NCI-H2081 (cell line): ENCODE measurements at regions not wholly inside any gene's neighbourhood (a gene's known extent, or its start where the extent isn't known, plus 50 kb on each side); places are given as distances from the start of the nearest gene placed in this dataset.

Source experiments
- DNase-seq, 2 experiments: peaks; one replicate each; lab custom pipeline; 2025; lab: John Stamatoyannopoulos, UW

DNA sequence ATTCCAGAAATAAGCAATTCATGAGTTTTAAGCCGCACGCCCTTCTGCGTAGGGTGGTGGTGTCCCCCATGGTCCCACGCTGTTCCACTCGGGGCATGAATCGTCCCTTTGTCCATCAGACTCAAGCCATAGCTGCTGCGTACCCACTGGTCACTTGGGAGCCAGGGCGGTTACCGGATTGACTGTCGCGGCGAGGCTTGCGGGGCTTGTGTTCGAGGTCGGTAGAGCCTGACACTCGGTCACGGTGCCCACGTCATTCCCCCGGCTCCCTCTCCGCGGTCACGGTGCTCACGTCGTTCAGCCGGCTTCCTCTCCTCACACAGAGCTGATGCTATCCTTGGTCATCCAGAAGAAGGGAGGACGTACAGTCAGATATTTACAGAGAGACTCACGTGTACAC, 1227.0 kb downstream of the BRD1 start:
- no peak for DNase-seq

DNA sequence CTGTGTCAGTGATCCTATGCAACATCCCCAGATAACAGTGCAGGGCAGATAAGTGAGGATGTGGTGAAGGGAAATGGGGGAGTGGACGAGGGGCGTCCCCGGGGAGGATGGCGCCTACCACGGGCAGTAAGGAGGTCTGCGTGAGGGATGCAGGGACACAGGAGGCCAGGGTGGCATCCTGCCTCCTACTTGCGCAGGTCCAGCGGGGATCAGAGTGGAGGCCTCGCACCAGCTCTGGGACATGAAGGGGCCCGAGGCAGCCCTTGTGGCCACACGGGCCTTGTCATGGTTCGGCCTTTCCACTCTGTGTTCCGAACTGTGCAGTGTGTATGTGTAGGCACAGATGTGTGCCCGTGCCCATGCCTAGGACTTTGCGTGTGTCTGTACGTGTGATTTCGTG, 1227.5 kb downstream of the BRD1 start:
- no peak for DNase-seq

DNA sequence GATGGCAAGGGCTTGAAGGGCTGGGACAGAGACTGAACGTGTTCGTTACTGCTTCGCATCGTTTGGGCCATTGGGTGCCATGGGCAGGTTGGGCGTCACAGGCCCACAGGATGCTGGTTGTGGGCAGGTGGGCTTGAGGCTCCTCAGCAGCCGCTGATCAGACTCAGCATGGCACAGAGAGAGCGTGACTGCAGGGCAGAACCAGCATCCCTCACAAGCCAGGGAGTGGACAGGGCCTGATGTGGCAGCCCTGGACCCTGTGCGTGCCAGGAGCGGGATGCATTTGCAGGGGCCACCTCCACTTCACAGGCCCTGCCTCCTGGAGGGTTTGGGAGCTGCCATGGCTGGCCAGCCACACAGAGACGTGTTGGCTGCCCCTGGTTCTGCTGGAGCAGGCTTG, 1228.3 kb downstream of the BRD1 start:
- no peak for DNase-seq

DNA sequence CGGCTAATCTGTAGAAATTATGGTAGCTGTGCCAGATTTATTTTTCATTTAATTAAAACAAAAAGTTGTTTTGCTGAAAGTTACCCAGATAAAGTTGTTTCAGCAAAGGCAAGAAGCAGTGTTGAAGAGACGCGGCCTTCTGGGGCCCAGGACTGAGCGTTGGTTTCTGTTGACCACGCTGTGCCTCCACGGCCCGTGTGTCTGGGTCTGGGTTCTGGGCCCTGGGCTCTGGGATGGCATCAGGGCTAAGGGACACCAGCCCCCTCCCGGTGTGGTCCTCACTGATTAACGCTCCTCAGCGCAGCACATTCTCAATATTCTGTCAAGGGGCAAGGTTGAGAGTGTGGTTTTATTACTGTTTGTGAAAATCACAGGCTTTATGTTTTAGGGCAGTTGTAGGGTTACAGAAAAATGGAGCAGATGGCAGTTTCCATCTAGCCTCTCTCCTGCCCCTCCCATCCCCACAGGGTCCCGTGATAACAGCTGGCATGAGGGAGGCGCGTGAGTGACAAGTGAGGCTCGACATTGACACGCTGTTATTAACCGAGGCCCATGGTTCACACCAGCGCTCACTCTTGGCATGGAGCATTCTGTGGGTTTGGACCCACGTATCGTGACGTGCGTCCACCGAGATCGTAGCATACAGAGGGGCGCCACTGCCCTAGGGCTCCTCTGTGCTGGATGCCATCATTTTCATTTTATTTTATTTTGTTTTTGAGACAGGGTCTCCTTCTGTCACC, 1231.4 kb downstream of the BRD1 start:
- no peak for DNase-seq

DNA sequence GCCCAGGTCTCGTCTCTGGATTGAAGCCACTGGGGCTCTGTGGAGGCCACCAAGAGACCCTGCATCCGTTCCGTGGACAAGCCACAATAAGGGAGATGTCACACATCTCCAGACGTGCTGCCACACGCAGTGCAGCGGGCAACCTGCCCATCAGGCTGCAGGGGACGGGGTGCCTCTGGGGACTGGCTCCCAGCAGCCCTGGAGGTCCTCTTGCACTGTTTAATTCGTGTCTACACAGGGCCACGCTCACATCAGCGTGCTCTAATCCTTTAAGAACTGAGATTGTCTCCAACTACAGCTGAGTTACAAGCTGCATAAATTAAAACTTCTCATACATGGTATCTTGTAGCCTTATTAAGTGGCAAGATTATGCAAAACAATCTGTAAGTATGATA, 1232.2 kb downstream of the BRD1 start:
- no peak for DNase-seq

DNA sequence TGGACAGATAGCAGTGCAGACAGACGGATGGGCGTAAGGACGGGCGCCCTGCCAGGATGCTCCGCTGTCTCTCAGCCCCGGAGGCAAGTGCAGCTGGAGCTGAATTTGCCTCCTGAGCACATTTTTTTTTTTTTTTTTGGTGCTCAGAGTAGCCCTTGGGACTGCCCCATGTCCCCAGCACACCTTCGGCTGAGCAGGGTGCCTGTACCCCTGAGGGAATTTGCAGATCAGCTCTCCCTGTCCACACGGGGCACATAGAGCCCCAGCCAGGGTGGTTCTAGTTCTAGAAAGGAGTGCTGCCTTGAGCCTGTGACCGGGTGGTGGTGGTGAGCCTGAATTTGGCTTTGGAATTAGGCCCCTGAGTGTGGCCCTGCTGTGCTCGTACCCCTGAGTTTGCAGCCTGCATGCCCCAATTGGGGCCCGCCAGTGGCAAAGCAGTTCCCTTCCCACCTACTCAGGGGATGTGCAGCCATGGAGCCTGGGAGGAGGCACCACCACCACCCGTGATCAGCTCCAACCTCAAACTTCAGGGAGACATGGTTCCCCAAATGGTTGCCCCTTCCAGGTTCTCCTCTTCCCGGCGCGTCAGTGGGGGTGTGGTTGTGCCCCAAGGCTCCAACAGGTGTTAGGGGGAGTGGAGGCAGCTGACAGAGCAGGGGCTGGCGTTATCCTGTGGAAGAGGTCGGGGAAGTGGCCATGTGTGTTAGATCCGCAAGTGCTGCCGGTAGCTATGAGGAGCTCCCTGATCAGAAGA, 1232.7 kb downstream of the BRD1 start:
- no peak for DNase-seq

DNA sequence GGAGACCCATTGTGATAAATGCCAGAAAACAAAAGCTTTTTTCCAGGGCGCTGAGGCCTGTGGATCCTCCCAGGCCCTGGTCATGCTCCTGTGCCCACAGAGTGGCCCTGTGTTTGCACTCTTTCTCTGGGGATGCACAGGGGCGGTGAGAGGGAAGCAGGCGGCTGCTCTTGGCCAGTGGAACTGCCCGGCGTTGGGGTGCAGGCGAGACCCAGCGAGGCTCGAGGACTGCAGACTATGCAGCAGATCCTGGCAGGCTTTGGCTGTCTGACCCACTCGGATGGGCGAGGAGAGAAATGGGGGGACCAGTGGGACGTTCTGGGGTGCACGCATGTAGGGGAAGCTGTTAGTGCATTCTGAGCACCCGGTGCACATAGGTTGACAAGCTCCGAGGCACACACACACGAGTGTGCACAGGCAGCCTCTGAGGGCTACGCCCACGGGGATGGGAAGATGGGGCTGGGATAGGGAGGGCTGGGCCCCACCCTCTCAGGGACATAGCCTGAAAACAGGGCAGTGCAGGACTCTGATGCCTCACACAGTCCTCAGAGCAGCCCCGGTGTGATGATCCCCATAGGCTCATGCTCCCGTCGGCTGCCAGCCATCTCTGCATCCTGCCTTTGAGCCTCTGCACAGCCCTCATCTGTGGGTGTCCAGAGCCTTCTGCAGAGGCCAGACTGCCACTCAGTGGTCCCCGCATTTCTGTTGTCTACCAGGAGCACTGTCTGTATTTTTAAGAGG, 1233.5 kb downstream of the BRD1 start:
- DNase-seq: no peak

DNA sequence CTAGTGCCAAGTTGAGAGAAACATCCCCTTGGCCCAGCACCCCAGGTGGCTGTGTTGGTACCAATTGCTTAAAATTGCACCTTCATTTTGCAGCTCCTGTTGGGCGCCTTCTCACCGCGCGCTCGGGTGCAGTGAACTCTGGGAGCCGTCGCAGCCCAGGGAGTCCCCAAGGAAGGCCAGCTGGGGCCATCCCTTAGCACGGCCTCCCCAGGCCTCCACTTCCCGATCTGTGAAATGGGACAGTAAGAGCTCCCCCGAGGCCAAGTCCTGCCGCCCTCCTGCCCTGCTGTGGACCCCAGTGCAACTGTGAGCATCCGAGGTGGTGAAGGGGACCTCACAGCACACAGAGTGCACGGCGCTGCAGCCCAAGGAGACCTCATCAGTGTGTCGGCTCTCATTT, 1234.1 kb downstream of the BRD1 start:
- DNase-seq: no peak

DNA sequence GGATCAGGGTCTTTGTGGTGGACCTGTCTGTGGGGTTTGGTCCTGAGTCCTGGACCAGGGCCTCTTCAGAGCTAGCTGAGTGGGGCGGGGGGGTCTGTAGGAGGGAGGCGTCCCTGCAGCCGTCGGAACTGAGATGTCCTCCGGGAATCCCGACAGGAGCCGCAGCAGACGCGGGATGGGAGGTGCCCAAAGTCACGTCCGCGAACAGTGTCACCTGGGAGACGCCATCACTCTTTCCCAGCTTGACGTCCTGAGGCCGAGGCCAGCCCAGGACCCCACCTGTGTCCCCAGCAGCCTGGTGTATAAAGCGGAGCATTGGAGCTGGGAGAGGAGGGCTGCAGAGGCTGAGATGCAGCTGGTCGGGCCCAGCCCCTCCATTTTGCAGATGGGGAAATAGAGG, 1234.7 kb downstream of the BRD1 start:
- no peak for DNase-seq

DNA sequence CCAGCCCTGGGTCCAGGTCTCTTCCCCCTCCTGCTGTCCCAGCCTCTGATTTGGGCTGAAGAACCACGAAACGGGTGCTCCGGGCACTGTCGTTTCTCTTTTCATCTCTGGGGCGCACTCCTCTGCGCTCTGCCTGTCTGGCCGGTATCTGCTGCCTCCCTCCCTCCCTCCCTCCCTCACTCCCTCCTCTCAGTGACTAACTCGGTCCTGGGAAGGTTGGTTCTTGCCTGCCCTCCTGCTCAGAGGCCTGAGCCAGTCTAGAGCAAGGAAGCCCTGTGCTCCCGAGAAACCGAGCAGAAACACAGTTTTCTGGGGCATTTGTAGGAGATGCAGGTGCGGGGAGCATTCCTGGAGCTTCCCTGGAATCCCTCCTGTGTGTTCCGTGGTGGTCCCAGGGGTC, 1235.2 kb downstream of the BRD1 start:
- no peak for DNase-seq

DNA sequence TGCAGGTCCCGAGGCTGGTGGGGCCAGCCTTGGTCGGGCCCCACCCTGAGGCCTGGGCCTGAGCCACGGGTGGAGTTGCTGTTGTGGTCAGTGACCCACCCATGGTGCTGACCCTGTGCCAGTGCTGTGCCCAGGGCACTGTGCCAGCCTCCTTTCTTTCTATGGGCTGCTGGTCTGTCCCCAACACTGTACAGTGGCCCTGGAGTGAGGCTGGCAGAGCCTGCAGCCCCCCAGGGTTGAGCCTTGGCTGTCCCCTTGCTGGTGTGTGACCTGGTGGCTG, 1235.7 kb downstream of the BRD1 start:
- DNase-seq: no peak

DNA sequence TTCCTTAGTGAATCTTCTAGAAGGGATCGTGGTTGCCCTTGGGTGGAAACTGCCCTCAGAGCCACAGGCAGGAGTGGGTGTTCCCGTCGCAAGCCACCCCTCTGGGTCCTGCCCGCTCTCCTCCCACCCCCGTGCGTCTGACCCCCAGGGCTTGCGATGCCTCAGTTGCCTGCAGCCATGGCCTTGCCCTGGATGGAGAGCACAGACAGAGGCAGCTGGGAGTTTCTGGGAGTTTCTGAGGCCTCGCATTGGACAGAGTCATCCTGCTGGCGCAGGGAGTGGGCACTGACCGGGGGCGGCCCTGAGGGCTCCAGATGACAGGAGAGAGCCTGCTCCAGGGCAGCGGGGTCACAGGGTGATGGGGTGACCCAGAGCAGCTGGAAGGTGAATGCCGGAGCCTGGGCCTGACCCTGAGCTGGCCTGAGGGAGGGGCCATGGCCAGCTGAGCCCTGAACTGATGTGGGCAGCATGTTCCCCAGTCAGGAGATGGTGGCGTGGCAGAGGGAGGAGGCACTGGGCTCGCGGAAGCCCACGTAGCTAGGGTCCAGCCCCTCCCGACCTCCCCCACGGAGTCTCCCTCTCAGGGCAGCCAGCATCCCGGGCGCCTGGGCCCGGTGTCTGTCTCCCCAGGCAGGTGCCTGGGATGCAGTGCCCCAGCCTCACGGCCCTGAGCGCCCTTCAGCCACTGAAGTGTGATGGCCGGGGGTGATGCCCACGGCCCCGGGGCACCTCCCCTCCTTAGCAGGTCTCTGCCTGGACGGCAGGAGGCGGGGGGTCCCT, 1236.2 kb downstream of the BRD1 start:
- DNase-seq: no peak

DNA sequence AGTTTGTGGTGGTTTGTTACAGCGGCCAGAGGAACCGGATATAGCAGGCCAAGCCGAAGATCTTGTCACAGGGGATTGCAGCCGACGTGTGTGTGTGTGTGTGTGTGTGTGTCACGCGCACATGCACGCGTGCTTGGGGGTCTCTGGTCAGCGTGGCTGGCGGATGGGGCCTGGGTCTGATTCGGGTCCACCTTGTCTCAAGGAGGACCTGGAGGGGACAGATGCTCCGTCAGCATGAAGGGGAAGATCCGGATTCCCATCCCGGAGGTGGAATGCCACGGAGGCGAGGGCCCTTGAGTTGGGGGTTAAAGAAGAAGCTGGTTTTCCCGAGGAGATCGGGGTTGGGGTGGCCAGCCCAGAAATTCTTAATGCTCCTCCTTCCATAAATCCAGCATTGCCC, 1237.8 kb downstream of the BRD1 start:
- DNase-seq: no peak

DNA sequence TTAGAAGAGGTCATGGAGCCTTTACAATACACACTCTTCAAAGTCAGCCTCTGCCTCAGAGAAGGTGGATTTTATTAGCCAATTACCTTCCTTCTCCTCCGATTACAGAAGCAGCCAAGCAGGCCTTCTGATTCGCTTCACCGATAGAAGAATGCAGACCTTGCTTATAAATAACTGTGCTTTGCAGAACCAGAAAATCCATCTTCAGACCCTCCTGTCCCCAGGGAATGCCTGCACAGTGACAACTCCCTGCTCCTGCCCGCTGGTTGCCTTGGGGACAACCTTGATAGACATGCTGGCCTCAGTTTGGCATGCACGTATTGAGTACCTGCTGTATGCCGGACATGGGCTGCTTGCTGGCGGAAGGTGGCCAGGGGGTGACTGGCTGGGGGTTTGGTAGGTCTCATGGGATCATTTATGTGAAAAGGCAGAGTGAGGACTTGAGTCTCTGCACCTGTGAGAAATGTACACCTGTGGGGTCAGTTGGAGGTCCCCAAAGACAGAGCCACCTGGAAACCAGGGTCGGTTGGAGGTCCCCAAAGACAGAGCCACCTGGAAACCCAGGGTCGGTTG, 1238.7 kb downstream of the BRD1 start:
- no peak for DNase-seq

DNA sequence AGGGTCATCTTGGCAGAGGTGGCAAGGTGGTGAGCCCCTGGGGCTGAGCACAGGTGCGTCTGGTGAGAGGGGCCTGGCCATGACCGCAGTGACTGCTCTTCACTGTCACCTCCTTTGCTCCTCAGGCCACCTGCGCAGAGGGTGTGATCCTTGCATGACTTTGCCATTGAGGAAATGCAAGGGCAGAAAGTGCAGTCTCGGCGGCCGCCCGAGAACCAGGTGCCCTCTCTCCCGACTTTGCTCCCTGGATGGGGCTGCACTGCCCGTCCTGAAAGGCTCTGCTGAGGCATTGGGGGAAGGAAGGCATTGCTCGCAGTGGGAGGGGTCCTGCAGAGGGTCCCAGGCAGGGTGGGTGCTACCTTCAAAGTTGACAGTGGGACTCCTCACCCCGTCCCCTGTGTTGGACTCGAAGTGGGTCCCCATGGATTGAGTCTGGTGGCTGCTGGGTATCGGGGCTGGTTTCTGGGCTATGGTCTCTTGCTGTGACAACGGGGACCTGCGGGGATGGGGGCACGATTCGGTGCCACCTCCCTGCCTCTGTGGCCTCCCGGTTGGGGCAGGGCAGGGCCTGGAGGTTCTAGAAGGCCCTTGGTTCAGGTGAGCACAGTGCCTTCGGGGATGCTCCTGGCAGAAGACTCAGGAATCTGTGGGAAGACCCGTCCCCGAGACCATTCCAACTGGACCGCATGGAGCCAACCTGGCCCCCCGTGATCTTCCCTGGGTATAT, 1239.4 kb downstream of the BRD1 start:
- no peak for DNase-seq

DNA sequence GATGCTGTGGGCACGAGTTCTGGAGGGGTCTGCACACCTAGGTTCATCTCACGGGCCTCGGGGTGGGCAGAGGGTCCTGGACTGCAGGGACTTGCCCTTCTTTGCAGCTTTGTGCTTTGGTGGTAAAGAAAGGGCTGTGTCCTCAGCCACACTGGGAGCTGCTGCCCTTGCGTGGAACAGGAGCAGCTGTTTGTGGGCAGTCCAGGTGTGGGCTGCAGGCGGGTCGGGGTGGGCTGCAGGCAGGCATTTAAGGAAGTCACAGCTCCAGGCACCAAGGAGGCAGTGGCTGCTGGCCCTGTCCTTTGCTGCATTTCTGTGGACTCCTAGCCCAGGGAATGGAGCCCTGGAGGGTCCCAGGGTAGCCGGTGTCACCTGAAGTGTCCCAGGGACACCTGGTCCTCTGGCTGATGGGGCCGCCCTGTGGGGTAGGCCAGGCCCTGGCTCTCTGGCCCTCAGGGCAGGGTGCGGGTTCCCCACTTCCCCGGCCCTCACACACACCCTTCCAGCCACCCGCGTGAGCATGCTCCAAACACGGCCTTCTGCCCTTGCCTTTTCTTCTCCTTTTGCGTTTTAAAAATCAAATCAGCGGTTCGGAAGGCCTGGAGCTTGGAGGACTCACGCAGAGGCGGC, 1240.3 kb downstream of the BRD1 start:
- no peak for DNase-seq

DNA sequence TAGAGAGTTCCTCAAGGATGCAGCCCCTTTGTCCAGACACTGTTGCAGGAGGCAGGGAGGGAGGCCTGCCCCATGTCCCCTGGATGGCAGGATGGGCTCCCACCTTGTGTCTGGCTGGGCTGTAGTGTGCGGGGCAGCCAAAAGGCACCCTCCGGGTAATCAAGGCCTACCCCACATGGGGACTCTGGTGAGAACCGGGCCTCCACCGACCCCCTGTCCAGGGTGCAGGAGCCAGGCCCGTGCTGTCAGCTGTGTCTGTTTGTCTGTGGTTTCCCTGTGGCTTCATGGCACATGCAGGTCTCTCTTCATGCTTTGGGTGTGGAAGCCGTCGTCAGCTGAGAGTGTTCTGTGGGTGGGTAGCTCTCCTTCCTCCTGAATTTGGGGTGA, 1240.9 kb downstream of the BRD1 start:
- no peak for DNase-seq

DNA sequence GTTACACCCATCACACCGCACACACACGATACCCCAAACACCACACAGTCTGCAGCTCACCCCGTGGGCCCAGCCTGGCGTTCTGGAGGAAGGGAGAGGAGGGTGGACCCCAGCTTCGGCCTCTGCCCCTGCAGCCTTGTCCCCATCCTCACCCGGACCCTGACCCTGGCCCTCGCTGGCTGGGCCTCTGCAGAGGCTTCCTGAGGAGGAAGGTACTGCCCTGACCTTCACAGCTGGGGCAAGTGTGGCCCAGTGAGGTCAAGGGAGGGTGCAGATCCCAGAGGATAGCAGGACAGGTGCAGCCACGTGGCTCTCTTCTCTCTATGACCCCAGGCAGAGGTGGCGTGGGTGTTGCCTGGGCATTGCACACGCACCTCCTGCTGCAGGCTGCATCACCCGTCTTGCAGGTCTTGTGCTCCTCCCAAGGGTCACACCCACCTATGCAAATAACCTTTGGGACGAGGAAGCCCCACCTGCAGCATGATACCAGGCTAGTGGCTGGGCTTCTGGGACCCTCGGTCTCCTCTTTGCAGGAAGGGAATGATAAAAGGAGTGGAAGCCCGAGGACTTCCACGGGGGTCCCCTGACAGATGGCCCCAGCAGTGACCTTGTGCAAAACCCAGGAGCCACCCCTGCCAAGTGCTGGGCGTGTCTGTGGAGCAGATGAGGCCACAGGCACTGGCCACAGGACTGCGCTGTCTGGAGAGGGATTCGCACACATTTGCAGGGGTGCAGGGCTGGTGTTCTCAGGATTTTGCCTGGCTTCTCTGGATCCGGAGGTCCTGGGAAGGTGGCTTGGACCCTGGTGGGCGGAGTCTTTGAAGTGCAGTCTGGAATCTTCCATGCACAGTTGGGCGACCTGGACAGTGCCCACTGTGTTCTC, 1241.5 kb downstream of the BRD1 start:
- no peak for DNase-seq

DNA sequence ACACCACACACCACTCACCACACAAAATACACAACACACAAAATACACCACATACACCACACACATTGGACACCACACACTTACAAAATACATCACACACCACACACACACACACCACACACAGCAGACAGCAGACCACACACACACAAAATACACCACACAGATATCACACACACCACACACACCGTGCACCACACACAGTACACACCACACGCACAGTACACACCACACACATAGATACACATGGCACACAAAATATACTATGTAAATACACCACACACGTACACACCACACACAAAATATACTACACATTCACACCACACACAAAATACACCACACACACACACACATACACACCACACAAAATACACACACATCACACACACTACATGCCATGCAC, 1243.5 kb downstream of the BRD1 start:
- DNase-seq: no peak
